ENCODE measurements at regions not wholly inside any gene's neighbourhood (a gene's known extent, or its start where the extent isn't known, plus 50 kb on each side); places are given as distances from the start of the nearest gene placed in this dataset.
A peak's percentile ranks its signal among the peaks of the same experiment; 100 is the strongest.

- DNase-seq (ENCODE audit: low read depth): peak; percentile 50
Measured at GRCh38 chr18:10312326-10313015, 142.0 kb upstream of the APCDD1 start.

GRCh38 chr18:10313016-10313342 is 141.5 kb upstream of the APCDD1 start:
- no peak for DNase-seq (ENCODE audit: low read depth)

- no peak for DNase-seq (ENCODE audit: low read depth)
Measured at GRCh38 chr18:10314066-10314465, 140.4 kb upstream of the APCDD1 start.

- DNase-seq (ENCODE audit: low read depth): no peak
Measured at GRCh38 chr18:10315522-10315921, 138.9 kb upstream of the APCDD1 start.

GRCh38 chr18:10316778-10317177 is 137.7 kb upstream of the APCDD1 start:
- DNase-seq (ENCODE audit: low read depth): no peak

GRCh38 chr18:10317864-10318690 is 136.4 kb upstream of the APCDD1 start:
- DNase-seq (ENCODE audit: low read depth): no peak

- DNase-seq (ENCODE audit: low read depth): no peak
Measured at GRCh38 chr18:10318691-10318970, 135.8 kb upstream of the APCDD1 start.

GRCh38 chr18:10319026-10319425 is 135.4 kb upstream of the APCDD1 start:
- no peak for DNase-seq (ENCODE audit: low read depth)

- no peak for DNase-seq (ENCODE audit: low read depth)
Measured at GRCh38 chr18:10319914-10320600, 134.4 kb upstream of the APCDD1 start.

- DNase-seq (ENCODE audit: low read depth): no peak
Measured at GRCh38 chr18:10320791-10321190, 133.6 kb upstream of the APCDD1 start.

- no peak for DNase-seq (ENCODE audit: low read depth)
Measured at GRCh38 chr18:10321576-10321975, 132.9 kb upstream of the APCDD1 start.

- no peak for DNase-seq (ENCODE audit: low read depth)
Measured at GRCh38 chr18:10322004-10322403, 132.4 kb upstream of the APCDD1 start.

GRCh38 chr18:10322435-10322834 is 132.0 kb upstream of the APCDD1 start:
- DNase-seq (ENCODE audit: low read depth): no peak

- peak; percentile 15 for DNase-seq (ENCODE audit: low read depth)
Measured at GRCh38 chr18:10329101-10329500, 125.3 kb upstream of the APCDD1 start.

- no peak for DNase-seq (ENCODE audit: low read depth)
Measured at GRCh38 chr18:10330428-10330827, 124.0 kb upstream of the APCDD1 start.

- no peak for DNase-seq (ENCODE audit: low read depth)
Measured at GRCh38 chr18:10332452-10332851, 122.0 kb upstream of the APCDD1 start.

- no peak for DNase-seq (ENCODE audit: low read depth)
Measured at GRCh38 chr18:10336749-10337350, 117.6 kb upstream of the APCDD1 start.

GRCh38 chr18:10340821-10341220 is 113.6 kb upstream of the APCDD1 start:
- no peak for DNase-seq (ENCODE audit: low read depth)

- no peak for DNase-seq (ENCODE audit: low read depth)
Measured at GRCh38 chr18:10343778-10344177, 110.7 kb upstream of the APCDD1 start.

- no peak for DNase-seq (ENCODE audit: low read depth)
Measured at GRCh38 chr18:10346749-10347415, 107.6 kb upstream of the APCDD1 start.

GRCh38 chr18:10349561-10349960 is 104.9 kb upstream of the APCDD1 start:
- DNase-seq (ENCODE audit: low read depth): no peak

- DNase-seq (ENCODE audit: low read depth): no peak
Measured at GRCh38 chr18:10350661-10351060, 103.8 kb upstream of the APCDD1 start.
